Heart left ventricle (tissue), 16 donors: ENCODE measurements at regions not wholly inside any gene's neighbourhood (a gene's known extent, or its start where the extent isn't known, plus 50 kb on each side); places are given as distances from the start of the nearest gene placed in this dataset.

Experiments used
- ATAC-seq, 4 donors: fragments of 200-7000 bp; cut with Tn5 transposase; one replicate each; pipeline ENCODE4 v1.9.1; 2020 to 2022; ENCODE audit warnings: moderate library complexity in 4 of 4, mild to moderate bottlenecking in 3 of 4, moderate number of reproducible peaks in 1 of 4
- DNase-seq, 5 donors: peaks; one replicate each; pipeline ENCODE4 v3.0.0-alpha.2; 2020
- H3K27ac ChIP-seq, 12 donors: fragments of 200-600 bp; sonication (generic) in 4 of 12; one replicate each; pipeline versions ENCODE4 v1.5.0 to v1.8.0; 2016 to 2022; ENCODE audit warnings: mild to moderate bottlenecking in 2 of 12
- H3K27me3 ChIP-seq, 9 donors: fragments of 200-600 bp; sonication (generic) in 2 of 9; one replicate each; pipeline versions ENCODE4 v1.5.1 to v1.8.0; 2016 to 2022; ENCODE audit warnings: mild to moderate bottlenecking in 3 of 9
- H3K36me3 ChIP-seq, 9 donors: fragments of 200-600 bp; sonication (generic) in 2 of 9; one replicate each; pipeline versions ENCODE4 v1.5.0 to v1.8.0; 2018 to 2022; ENCODE audit warnings: mild to moderate bottlenecking in 2 of 9
- H3K4me1 ChIP-seq, 12 donors: fragments of 200-600 bp; sonication (generic) in 4 of 12; one replicate each; pipeline versions ENCODE4 v1.5.0 to v1.8.0; 2016 to 2022; ENCODE audit warnings: mild to moderate bottlenecking in 3 of 12
- H3K4me3 ChIP-seq, 12 donors: fragments of 200-600 bp; sonication (generic) in 4 of 12; one replicate each; pipeline versions ENCODE4 v1.5.0 to v1.8.0; 2017 to 2022; ENCODE audit warnings: mild to moderate bottlenecking in 9 of 12, moderate library complexity in 4 of 12
- H3K9me3 ChIP-seq, 12 donors: fragments of 200-600 bp; sonication (generic) in 4 of 12; one replicate each; pipeline versions ENCODE4 v1.5.0 to v1.8.0; 2016 to 2022; ENCODE audit warnings: mild to moderate bottlenecking in 1 of 12
- POLR2A ChIP-seq, 2 donors: fragments of 450-650 bp; IDR thresholded peaks; one replicate each; pipeline ENCODE4 v1.6.1; 2017; ENCODE audit warnings: antibody characterized with exemption in 2 of 2, mild to moderate bottlenecking in 2 of 2, moderate library complexity in 2 of 2
- WGBS, 4 donors: extraction: QIAGEN DNeasy Blood & Tissue Kit in 2 of 4; methylation state at CpG; one replicate each; pipeline versions ENCODE4 v1.1.5 to v1.1.7; 2013 to 2018; 5-methylcytosine and 5-hydroxymethylcytosine counted together
- intact Hi-C, 10 donors: fragments of 100-400 bp; cut with DNase I; formaldehyde crosslinking; loops; one replicate each; pipeline versions ENCODE4 v1.11.1 to v1.14.2; 2022
- TF ChIP-seq, protein P1 (sequence below), 12 donors: fragments of 200-600 bp; sonication (generic) in 4 of 12; IDR thresholded peaks; one replicate each; pipeline versions ENCODE4 v1.5.0 to v1.8.0; 2018 to 2022; ENCODE audit warnings: antibody characterized with exemption in 12 of 12, mild to moderate bottlenecking in 5 of 12
- donor health status: ischemic (EF 13 %, LVEDD 7.1; RV severe dilation, severe dysfunction).
- donor health status: healthy with polysubstance abuse.
- donor health status: DM: no; HTN: yes; CAD: no.
- donor health status: DM: no; HTN: no; CAD: no.
- donor health status: ischemic (EF 25% LVEDD 6.9; RV normal size, moderate dysfunction).
- donor health status: ischemic (EF 25% LVEDD 5.7; RV mildly dilated, moderate dysfunction).
- donor health status: healthy.
- donor health status: DM: yes; HTN: yes; CAD: no.
- donor health status: ischemic (EF 35%, LVEDD 5.7; RV mildly dilated, moderate dysfunction).
- donor health status: nonischemic (EF 11% LVEDD 7.7; RV severe dilation, severe dysfunction).
- donor health status: DM: yes; HTN: yes; CAD: no.
- donor health status: PGD.
- donor health status: ischemic (EF 29% LVEDD 5.4; RV normal size, mild dysfunction).
- donor health status: nonischemic (EF 23%, LVEDD 6.1; RV moderate dilation, normal function).

- TF ChIP-seq POLR2A (IDR thresholded peaks at IDR 0.05), result no peak
- TF ChIP-seq, protein P1, sequence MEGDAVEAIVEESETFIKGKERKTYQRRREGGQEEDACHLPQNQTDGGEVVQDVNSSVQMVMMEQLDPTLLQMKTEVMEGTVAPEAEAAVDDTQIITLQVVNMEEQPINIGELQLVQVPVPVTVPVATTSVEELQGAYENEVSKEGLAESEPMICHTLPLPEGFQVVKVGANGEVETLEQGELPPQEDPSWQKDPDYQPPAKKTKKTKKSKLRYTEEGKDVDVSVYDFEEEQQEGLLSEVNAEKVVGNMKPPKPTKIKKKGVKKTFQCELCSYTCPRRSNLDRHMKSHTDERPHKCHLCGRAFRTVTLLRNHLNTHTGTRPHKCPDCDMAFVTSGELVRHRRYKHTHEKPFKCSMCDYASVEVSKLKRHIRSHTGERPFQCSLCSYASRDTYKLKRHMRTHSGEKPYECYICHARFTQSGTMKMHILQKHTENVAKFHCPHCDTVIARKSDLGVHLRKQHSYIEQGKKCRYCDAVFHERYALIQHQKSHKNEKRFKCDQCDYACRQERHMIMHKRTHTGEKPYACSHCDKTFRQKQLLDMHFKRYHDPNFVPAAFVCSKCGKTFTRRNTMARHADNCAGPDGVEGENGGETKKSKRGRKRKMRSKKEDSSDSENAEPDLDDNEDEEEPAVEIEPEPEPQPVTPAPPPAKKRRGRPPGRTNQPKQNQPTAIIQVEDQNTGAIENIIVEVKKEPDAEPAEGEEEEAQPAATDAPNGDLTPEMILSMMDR (IDR thresholded peaks at IDR 0.05), result no peak
- H3K9me3 ChIP-seq, result peaks cover 0 to 2% (median 0%) of the 10 kb centered on the region in 12 donors
- no peak for ATAC-seq
Observed at GRCh38 chr3:191624299-191624698, 163.3 kb downstream of the PYDC2 start.

DNA sequence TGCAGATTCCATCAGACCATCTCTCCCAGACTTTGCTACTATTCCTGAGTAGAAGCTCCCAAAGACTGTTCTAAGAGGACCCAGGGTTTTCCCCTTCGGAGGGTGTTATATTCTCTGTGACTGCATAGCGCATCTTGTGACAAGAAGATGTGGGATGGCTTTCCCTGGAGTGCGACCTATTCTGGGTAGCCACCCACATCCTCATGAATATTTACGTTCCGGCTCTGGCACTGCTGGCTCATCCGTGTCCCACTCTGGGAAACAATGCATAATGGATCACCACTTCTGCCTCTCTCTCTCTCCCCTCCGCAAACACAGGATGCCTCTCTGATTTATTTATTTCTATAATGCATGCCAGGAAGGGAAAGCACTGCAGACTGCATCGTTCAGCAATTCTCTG is 166.1 kb downstream of the PYDC2 start:
- WGBS, 4 donors, result 51 to 58% (median 54%) methylated on average over 8 of the region's 8 CpGs
- Histone ChIP-seq H3K4me1 (no peaks in the 10 kb centered on the region), H3K36me3 (no peaks in the 10 kb centered on the region), H3K4me3 (no peak overlapping the region), H3K9me3 (peaks cover 0 to 2% (median 0%) of the 10 kb centered on the region in 12 donors), H3K27ac (no peak overlapping the region), H3K27me3 (no peaks in the 10 kb centered on the region)
- intact Hi-C loops, result no loop called here
- DNase-seq (no peak), ATAC-seq (no peak)
- TF ChIP-seq, protein P1 (IDR thresholded peaks at IDR 0.05), result no peak
- TF ChIP-seq POLR2A (IDR thresholded peaks at IDR 0.05), result no peak

More at GRCh38 chr3:191624299-191624698, 163.3 kb downstream of the PYDC2 start:
- no peaks in the 10 kb centered on the region for H3K36me3 ChIP-seq
- H3K4me3 ChIP-seq, result no peak overlapping the region
- H3K27ac ChIP-seq, result no peak overlapping the region
- no peaks in the 10 kb centered on the region for H3K27me3 ChIP-seq
- WGBS, 4 donors, result 67 to 92% (median 79%) methylated on average over 1 of the region's 1 CpG
- intact Hi-C loops, result no loop called here
- no peaks in the 10 kb centered on the region for H3K4me1 ChIP-seq
- DNase-seq, result no peak

GRCh38 chr3:191628571-191628970 is 167.6 kb downstream of the PYDC2 start:
- H3K27me3 ChIP-seq, result no peaks in the 10 kb centered on the region
- no peaks in the 10 kb centered on the region for H3K36me3 ChIP-seq
- intact Hi-C loops, result no loop called here
- ATAC-seq, result no peak
- no peak for TF ChIP-seq POLR2A (IDR thresholded peaks at IDR 0.05)
- TF ChIP-seq, protein P1 (IDR thresholded peaks at IDR 0.05), result no peak
- H3K9me3 ChIP-seq, result peaks cover 0 to 2% (median 0%) of the 10 kb centered on the region in 12 donors
- 36 to 43% (median 42%) methylated on average over 2 of the region's 2 CpGs for WGBS, 4 donors
- DNase-seq, result no peak
- H3K27ac ChIP-seq, result no peak overlapping the region
- H3K4me3 ChIP-seq, result no peak overlapping the region
- H3K4me1 ChIP-seq, result no peaks in the 10 kb centered on the region

GRCh38 chr3:191631496-191631895 is 170.5 kb downstream of the PYDC2 start:
- DNase-seq, result no peak
- H3K4me1 ChIP-seq, result no peaks in the 10 kb centered on the region
- no peak for ATAC-seq
- intact Hi-C loops, result no loop called here
- 85 to 93% (median 91%) methylated on average over 3 of the region's 3 CpGs for WGBS, 4 donors
- no peak overlapping the region for H3K4me3 ChIP-seq
- no peaks in the 10 kb centered on the region for H3K9me3 ChIP-seq
- no peak overlapping the region for H3K27ac ChIP-seq
- TF ChIP-seq POLR2A (IDR thresholded peaks at IDR 0.05), result no peak
- TF ChIP-seq, protein P1 (IDR thresholded peaks at IDR 0.05), result no peak
- H3K36me3 ChIP-seq, result no peaks in the 10 kb centered on the region
- no peaks in the 10 kb centered on the region for H3K27me3 ChIP-seq
